Thoracic aorta (tissue), 2 donors: ENCODE measurements at regions not wholly inside any gene's neighbourhood (a gene's known extent, or its start where the extent isn't known, plus 50 kb on each side); places are given as distances from the start of the nearest gene placed in this dataset.

Experiments
- ATAC-seq: fragments of 150-250 bp; one replicate; pipeline ENCODE4 v1.8.0; 2017; ENCODE audit warnings: low read depth; ENCODE audit not compliant: insufficient number of reproducible peaks, low FRiP score
- DNase-seq: peaks from one replicate; pipeline ENCODE4 v3.0.0-alpha.2; 2020; ENCODE audit warnings: low spot score
- H3K27ac ChIP-seq, 2 donors: fragments of 200-600 bp; sonication (generic); 1 replicate in 1 of 2; 2 replicates in 1 of 2; pipeline ENCODE4 v1.5.1; 2016; ENCODE audit warnings: mild to moderate bottlenecking in 2 of 2, moderate library complexity in 2 of 2
- H3K27me3 ChIP-seq: fragments of 200-600 bp; sonication (generic); replicated peaks from 2 replicates; pipeline ENCODE4 v1.6.0; 2016; ENCODE audit warnings: mild to moderate bottlenecking; ENCODE audit not compliant: insufficient read depth
- H3K36me3 ChIP-seq: fragments of 200-600 bp; sonication (generic); one replicate; pipeline ENCODE4 v1.5.1; 2016
- H3K4me1 ChIP-seq, 2 donors: fragments of 200-600 bp; sonication (generic); 1 replicate in 1 of 2; 2 replicates in 1 of 2; pipeline versions ENCODE4 v1.5.1 to v1.6.0; 2016; ENCODE audit warnings: low read depth in 2 of 2, mild to moderate bottlenecking in 1 of 2; ENCODE audit not compliant: control insufficient read depth in 1 of 2
- H3K4me3 ChIP-seq: fragments of 200-600 bp; sonication (generic); 2 replicates; pipeline ENCODE4 v1.5.1; 2016; ENCODE audit warnings: mild to moderate bottlenecking
- H3K9me3 ChIP-seq: fragments of 200-600 bp; sonication (generic); 2 replicates; pipeline ENCODE4 v1.5.1; 2016
- TF ChIP-seq, protein P1 (sequence below): fragments of 200-600 bp; sonication (generic); IDR thresholded peaks from one replicate; pipeline ENCODE4 v1.5.1; 2019; ENCODE audit warnings: antibody characterized with exemption

GRCh38 chr20:11608736-11609135, 309.0 kb upstream of the BTBD3 start:
- Histone ChIP-seq H3K36me3 (no peaks in the 10 kb centered on the region), H3K9me3 (no peaks in the 10 kb centered on the region), H3K27ac (no peak overlapping the region), H3K4me1 (no peaks in the 10 kb centered on the region), H3K4me3 (no peak overlapping the region), H3K27me3 (no peaks in the 10 kb centered on the region)
- DNase-seq (no peak), ATAC-seq (no peak)
- TF ChIP-seq, protein P1, sequence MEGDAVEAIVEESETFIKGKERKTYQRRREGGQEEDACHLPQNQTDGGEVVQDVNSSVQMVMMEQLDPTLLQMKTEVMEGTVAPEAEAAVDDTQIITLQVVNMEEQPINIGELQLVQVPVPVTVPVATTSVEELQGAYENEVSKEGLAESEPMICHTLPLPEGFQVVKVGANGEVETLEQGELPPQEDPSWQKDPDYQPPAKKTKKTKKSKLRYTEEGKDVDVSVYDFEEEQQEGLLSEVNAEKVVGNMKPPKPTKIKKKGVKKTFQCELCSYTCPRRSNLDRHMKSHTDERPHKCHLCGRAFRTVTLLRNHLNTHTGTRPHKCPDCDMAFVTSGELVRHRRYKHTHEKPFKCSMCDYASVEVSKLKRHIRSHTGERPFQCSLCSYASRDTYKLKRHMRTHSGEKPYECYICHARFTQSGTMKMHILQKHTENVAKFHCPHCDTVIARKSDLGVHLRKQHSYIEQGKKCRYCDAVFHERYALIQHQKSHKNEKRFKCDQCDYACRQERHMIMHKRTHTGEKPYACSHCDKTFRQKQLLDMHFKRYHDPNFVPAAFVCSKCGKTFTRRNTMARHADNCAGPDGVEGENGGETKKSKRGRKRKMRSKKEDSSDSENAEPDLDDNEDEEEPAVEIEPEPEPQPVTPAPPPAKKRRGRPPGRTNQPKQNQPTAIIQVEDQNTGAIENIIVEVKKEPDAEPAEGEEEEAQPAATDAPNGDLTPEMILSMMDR, result no peak

GRCh38 chr20:11624704-11625103, 293.0 kb upstream of the BTBD3 start:
- H3K27ac ChIP-seq, result no peak overlapping the region
- TF ChIP-seq, protein P1, result no peak
- H3K9me3 ChIP-seq, result no peaks in the 10 kb centered on the region
- H3K4me1 ChIP-seq, result no peaks in the 10 kb centered on the region
- no peak for ATAC-seq
- no peaks in the 10 kb centered on the region for H3K36me3 ChIP-seq
- no peak overlapping the region for H3K4me3 ChIP-seq
- no peaks in the 10 kb centered on the region for H3K27me3 ChIP-seq
- DNase-seq, result no peak

- Histone ChIP-seq H3K27me3 (no peaks in the 10 kb centered on the region), H3K36me3 (no peaks in the 10 kb centered on the region), H3K4me3 (no peak overlapping the region), H3K9me3 (no peaks in the 10 kb centered on the region), H3K27ac (no peak overlapping the region), H3K4me1 (no peaks in the 10 kb centered on the region)
- DNase-seq (no peak), ATAC-seq (no peak)
- TF ChIP-seq, protein P1, result no peak
These were observed 291.1 kb upstream of the BTBD3 start for GRCh38 chr20:11626551-11626950.

GRCh38 chr20:11642866-11643265, 274.8 kb upstream of the BTBD3 start:
- ATAC-seq, result no peak
- Histone ChIP-seq H3K4me1 (no peaks in the 10 kb centered on the region), H3K4me3 (no peak overlapping the region), H3K27ac (no peak overlapping the region), H3K9me3 (no peaks in the 10 kb centered on the region), H3K36me3 (no peaks in the 10 kb centered on the region), H3K27me3 (no peaks in the 10 kb centered on the region)
- DNase-seq, result no peak
- TF ChIP-seq, protein P1, result no peak

DNA sequence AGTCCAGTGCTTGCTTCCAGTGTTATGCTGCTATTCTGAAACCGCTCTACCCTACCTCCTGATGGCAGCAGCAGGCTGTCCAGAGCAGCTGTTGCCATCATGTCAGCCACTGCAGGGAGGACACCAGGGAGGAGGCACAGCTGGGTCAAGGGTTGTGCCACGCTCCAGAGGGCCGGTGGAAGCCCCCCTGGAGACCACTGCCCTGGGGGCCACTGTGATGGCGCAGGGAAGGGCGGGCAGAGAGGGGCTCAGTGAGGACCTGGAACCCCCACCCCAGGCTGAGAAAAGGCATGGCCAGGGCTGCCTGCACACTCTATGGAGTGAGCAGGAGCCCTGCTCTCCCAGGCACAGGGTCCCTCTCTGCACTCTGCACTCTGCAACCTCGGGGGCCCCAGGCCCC, 271.3 kb upstream of the BTBD3 start:
- Histone ChIP-seq H3K4me1 (no peaks in the 10 kb centered on the region), H3K36me3 (no peaks in the 10 kb centered on the region), H3K27ac (no peak overlapping the region), H3K27me3 (no peaks in the 10 kb centered on the region), H3K9me3 (no peaks in the 10 kb centered on the region), H3K4me3 (no peak overlapping the region)
- TF ChIP-seq, protein P1, result no peak
- DNase-seq (no peak), ATAC-seq (no peak)
